ENCODE measurements at regions not wholly inside any gene's neighbourhood (a gene's known extent, or its start where the extent isn't known, plus 50 kb on each side); places are given as distances from the start of the nearest gene placed in this dataset.

DNA sequence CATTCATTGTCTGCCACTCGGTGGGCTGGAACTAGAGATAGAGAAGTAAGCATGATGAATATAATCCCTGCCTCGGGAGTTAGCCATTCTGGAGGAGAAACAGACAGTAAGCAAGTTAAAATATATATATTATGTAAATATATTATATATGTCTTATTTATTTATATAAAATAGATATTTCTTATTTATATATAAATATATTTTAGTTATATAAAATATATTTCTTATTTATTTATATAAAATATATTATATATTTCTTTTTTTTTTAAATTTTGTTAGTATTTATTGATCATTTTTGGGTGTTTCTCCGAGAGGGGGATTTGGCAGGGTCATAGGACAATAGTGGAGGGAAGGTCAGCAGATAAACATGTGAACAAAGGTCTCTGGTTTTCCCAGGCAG, 78.1 kb upstream of the TBX5 start:
- no peak overlapping the region for H3K4me3 ChIP-seq (ENCODE audit: low read length)
- TF ChIP-seq, protein P1, sequence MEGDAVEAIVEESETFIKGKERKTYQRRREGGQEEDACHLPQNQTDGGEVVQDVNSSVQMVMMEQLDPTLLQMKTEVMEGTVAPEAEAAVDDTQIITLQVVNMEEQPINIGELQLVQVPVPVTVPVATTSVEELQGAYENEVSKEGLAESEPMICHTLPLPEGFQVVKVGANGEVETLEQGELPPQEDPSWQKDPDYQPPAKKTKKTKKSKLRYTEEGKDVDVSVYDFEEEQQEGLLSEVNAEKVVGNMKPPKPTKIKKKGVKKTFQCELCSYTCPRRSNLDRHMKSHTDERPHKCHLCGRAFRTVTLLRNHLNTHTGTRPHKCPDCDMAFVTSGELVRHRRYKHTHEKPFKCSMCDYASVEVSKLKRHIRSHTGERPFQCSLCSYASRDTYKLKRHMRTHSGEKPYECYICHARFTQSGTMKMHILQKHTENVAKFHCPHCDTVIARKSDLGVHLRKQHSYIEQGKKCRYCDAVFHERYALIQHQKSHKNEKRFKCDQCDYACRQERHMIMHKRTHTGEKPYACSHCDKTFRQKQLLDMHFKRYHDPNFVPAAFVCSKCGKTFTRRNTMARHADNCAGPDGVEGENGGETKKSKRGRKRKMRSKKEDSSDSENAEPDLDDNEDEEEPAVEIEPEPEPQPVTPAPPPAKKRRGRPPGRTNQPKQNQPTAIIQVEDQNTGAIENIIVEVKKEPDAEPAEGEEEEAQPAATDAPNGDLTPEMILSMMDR (conservative IDR thresholded peaks at IDR 0.05; ENCODE audit: low read length), result no peak
- DNase-seq (ENCODE audit: low read depth), result no peak

DNA sequence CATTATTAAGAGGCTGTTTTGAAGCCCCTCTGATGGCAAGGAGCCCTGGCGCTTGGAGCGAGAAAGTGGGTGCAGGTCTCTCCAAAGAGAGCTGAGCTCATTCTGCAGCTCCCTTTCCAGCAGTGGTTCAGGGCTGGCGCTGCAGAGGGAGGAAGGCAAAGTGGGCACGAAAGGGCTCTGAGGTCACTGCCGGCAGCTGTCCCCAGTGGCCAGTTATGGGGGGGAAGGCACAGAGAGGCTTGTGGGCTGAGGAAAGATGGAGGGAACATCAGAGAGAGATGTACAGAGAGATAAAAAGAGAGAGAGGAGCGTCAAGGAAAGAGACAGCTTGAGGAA, 75.2 kb upstream of the TBX5 start:
- no peak overlapping the region; the same call in 1 of the 2 replicates for H3K4me3 ChIP-seq (ENCODE audit: low read length)
- DNase-seq (ENCODE audit: low read depth), result no peak
- TF ChIP-seq, protein P1 (conservative IDR thresholded peaks at IDR 0.05; ENCODE audit: low read length), result no peak

DNA sequence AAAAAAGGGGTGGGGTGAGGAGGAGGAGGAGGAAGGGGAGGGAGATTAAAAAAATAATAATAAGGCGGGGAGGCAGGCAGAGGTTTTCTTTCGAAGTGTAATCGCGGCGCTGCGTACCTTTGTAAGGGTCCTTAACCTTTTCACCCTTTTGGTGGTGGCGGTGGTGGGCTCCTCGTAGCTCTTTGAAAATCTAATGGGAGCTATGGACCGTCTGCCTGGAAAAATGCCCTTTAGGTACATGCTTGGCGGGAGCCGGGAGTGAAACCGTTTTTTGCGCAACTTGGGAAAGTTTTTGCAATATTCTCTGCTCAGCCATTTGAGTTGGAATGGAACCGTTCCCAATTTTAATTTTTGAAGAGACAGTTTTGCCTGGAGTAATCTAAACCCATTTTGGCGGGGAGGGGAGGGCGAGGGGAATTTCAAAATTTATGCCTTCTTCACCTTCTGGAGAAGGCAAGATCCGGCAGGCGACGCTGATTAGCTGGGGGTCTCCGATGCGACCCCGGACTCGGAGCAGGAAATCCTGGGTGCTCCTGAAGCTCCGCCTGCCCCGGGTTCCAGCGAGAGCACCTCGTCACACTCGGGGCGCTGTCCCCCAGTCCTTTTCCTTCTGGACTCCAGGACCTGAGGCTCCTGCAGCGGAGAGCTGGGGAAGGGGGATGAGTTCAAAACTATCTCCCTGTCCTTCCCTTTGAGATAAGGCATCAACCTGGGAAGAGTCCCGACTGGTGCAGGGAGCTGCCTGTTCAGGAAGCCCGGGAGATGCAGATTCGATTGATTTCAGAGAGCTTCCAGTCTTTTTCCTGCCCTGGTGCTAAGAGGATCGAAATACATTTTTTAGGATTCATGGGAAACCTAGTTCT, 74.6 kb upstream of the TBX5 start:
- peak overlapping the region; percentile 62 for H3K4me3 ChIP-seq (ENCODE audit: low read length)
- TF ChIP-seq, protein P1 (conservative IDR thresholded peaks at IDR 0.05; ENCODE audit: low read length), result no peak
- DNase-seq (ENCODE audit: low read depth), result peak; percentile 41

DNA sequence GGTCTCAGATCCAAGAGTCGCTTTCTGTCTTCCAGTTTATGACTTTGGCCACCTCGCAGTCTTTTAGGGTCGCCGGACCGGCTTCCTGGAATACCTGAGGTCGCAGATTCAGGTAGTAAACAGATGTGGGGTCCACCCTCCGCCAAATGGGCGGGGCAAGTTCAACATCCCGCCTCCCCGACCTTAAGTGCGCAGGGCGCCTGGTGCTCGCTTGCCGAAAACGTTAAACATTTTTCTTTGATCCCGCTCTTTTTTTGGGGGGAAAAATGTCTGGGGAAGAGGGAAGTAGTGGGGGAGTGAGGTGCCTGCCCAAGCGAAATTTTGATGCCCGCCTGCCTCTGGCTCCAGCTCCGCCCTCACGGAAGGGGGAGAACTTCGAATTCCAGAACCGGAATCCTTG, 73.9 kb upstream of the TBX5 start:
- DNase-seq (ENCODE audit: low read depth), result no peak
- peak overlapping the region; percentile 62 for H3K4me3 ChIP-seq (ENCODE audit: low read length)
- TF ChIP-seq, protein P1 (conservative IDR thresholded peaks at IDR 0.05; ENCODE audit: low read length), result no peak

DNA sequence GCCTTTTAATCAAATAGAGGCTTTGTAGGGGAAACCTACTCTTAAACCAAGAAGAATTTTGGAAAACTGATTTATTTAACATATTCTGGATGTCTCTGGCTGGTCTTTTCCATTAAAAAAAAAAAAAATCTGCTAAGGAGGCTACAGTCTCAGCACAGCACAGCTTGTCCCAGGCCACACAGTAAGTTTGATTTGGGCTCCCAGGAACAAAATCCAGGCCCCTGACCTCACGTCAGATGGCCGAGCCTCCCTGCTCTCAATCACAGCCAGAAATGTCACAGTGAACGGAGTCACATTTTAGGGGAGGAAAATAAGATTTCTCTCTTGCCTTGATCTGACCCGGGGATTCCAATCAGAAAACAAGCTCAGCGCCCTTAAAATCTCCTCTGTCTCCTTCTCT, 72.9 kb upstream of the TBX5 start:
- TF ChIP-seq, protein P1 (conservative IDR thresholded peaks at IDR 0.05; ENCODE audit: low read length), result no peak
- no peak overlapping the region for H3K4me3 ChIP-seq (ENCODE audit: low read length)
- no peak for DNase-seq (ENCODE audit: low read depth)

DNA sequence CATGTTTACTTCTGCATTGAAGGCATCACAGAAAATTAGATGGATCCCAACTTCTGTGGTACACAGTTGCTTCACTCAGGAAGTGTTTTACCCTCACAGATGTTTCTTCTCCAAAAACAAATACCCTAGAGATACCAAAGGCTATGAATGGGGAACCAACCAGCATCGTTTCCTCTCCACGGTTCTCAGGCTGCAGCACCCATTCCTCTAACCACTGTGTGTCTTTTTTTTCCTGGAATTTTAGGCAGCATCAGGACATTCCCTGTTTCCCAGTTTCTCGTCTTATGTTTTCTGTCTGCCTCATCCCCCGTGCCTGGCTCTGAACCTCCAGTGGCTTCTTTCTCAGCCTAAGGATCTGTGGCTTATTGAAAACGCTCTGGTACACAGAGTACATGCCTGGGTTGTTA, 72.0 kb upstream of the TBX5 start:
- H3K4me3 ChIP-seq (ENCODE audit: low read length), result no peak overlapping the region
- TF ChIP-seq, protein P1 (conservative IDR thresholded peaks at IDR 0.05; ENCODE audit: low read length), result no peak
- DNase-seq (ENCODE audit: low read depth), result no peak

DNA sequence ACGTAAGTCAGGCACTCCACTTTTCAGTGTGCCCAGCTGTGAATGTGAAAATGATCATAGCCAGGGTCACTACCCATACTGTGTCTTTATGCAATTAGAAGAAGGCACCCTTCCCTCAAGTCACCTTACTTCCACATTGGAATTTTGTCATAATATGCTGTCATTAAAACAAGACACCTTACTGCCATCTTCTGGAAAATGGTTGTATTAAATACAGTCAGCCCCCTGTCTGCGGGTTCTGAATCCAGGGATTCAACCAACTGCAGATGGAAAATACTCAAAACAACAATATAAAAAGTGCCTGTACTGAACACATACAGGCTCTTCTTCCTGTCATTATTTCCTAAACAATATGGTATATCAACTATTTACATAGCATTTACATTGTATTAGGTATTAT, 70.2 kb upstream of the TBX5 start:
- peak; percentile 60 for DNase-seq (ENCODE audit: low read depth)
- TF ChIP-seq, protein P1 (conservative IDR thresholded peaks at IDR 0.05; ENCODE audit: low read length), result peak; percentile 67
- H3K4me3 ChIP-seq (ENCODE audit: low read length), result no peak overlapping the region

All from AG10803 (cell line).